Inferior parietal cortex (tissue), 1 donor: ENCODE measurements at regions not wholly inside any gene's neighbourhood (a gene's known extent, or its start where the extent isn't known, plus 50 kb on each side); places are given as distances from the start of the nearest gene placed in this dataset.

Source experiments
- DNase-seq: peaks from one replicate; pipeline ENCODE4 v3.0.0-alpha.2; 2016; ENCODE audit errors: extremely low spot score

DNA sequence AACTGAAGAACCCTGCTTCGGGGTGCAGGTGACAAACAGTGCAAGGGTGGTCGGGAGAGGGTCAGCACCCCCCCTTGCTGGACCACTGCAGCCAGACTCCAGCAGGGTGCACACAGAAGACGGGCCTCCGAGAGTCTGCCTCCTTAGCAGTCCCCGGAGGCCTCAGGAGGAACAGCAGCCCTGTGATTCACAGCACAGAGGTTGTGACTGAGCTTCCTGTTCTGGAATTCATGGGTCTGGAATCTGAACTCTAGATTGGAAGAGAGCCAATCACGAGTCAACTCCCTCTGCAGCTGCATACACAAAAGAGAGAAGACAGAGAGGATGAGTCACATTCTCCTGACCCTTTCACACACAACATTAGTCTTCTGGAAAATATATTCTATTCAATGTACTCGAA, 249.0 kb upstream of the OPRM1 start:
- no peak for DNase-seq

DNA sequence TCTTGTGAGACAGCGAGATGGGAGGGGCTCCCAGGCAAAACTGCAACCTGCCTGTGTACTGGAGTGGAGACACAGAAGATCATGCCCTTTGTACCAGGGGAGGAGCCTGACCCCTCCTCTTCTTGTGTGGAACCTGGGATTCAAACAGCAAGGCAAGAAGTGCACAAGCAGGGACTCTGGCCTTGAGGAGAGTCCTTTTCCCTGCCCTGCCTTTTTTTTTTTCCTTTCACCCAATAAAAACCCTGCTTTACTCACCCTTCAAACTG, 251.8 kb upstream of the OPRM1 start:
- DNase-seq: no peak

DNA sequence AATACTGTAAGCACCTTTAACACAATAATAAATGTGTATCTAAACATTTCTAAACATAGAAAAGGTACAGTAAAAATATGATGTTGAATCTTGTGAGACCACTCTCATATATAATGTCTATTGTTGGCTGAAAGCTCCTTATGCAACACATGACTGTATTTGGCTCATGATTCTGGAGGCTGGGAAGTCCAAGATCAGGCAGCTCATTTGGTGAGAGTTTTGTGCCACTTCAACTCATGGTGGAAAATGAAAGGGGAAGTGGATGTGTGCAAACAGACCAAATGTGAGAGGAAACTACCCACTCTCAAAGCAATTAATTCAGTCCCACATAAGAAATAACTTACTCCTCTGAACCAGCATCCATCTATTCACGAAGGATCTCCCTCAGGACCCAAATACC, 257.7 kb upstream of the OPRM1 start:
- DNase-seq: no peak

DNA sequence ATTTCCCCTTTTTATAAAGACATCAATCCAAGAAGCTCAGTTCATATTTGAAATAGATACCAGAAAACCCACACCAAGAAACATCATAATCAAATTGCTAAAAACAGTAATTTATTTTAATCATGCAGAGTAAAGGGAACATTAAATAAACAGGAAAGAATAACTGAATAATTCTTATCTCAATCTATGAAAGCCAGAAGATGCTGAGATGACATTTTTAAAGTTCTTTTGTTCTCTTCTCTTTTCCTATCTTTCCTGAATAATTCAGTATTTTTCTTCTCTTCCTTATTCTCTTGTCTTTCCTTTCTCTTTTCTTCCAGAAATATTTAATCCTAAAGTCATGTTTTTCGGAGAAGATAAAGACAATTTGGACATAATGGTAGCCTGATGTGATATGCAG, 259.0 kb upstream of the OPRM1 start:
- DNase-seq: no peak

DNA sequence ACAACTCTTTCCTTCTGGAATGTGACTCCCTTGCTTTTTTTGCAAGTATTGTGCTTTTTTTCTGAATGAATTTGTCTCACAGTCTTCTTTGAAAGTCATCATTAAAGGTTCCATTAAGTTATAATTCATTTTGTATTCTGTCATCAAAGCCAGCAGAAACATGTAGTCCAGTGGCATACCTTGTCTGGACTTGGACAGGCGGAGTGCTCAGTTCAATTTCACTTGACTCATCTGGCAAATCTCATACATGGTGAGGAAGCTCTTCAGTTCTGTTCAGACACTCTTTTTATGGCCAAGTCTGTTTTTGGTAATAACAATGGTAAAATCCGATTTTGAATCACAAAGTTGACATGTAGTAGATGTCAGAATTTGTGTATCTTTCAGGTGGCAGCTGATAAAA, 260.8 kb upstream of the OPRM1 start:
- no peak for DNase-seq

DNA sequence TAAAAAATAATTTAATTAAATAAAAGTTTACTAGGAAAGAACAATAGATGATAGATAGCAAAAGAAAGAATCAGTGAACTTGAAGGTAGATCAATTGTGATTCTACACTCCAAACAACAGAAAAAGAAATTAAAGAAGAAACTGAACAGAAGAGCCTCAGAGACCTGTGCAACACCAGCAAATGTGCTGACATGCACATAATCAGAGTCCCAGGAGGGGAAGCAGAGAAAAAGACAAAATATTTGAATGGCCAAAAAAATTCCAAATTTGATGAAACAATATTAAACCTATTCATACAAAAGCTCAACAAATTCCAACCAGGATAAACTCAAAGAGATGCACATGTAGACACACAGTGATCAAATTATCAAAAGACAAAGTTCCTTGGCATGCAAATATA, 267.5 kb upstream of the OPRM1 start:
- no peak for DNase-seq

DNA sequence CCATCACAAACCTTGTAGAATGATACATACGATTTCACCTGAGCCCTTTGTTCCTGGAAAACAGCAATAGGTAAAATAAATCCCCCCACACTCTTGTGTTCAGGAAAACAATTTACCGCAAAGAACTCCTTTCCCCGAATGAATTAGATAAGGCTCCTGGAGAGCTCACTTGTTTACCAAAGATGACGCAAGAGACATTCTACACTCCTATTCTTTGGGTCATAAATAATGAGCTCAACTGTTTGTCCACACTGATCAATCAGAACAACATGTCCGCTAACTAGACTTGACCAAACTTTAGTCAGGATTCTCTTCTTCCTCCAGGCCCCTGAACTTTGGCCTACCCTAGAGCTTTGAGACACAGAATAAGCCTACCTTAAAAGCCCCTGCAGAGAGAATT, 271.9 kb upstream of the OPRM1 start:
- no peak for DNase-seq

DNA sequence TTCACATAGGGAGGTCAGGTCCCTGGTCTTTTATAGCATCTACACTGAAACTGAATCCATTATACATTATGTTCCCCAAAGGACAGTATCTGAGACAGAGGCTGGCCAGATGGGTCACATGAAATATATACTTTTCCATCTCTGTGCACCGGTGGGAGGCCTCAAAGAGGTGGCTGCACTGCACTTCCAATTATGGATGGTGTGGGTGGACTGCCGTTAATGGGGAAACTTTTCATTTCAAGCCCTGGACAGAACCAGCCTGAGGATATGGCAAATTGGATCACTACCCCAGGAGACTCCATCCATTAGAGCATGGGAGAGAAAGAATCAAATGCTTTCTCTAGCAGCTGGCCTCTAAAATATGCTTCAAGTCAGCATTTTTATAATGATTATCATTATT, 280.5 kb upstream of the OPRM1 start:
- no peak for DNase-seq

DNA sequence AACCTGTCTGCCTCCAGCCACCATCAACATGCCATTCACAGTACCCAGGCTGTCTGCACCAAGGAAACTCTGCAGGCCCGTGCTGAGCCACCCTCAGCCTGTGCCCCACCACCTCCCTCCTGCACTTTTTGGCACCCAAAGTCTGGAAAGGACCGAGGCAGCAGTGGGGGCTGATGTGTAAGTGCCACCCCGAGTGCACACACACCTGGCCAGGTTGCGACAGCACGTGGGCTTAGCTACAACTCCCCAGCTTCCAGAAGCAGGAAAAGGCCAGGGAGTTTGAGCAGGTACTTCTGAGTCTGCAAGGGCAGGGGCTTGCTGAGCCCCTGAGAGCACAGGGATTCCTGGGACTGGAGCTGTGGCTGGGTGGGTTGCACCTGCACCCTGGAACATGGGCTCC, 303.3 kb upstream of the OPRM1 start:
- no peak for DNase-seq

DNA sequence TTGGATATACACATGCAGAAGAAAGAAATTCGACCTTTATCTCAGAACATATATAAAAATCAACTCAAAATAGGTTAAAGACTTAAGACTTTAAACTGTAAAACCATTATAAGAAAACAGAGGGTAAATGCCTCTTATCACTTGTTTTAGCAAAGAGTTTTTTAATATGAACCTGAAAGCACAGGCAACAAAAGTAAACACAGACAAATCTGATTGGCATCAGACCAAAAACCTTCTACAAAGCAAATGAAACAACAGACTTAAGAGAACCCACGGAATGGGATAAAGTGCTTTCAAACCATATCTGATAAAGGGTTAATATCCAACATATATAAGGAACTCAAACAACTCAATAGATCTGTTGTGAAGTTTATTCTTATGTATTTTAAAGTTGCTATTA, 309.9 kb upstream of the OPRM1 start:
- DNase-seq: no peak

DNA sequence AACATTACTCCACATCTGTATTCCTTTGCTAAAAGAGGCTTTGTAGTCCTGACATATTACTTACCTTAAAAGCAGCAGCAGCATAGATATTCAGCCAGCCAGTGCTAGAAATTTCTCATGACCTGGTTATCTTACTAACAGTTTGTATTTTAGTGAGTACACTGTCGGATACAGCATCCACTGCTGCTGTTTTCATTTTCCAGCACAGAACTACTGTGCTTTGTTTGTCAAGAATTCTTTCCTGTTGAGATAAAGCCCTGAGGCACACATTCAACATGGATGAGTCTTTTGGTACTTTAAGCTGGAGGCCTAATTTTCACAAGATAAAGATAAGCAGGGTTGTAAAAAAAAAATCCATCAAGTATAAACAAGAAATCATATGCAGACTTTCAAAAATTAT, 311.2 kb upstream of the OPRM1 start:
- no peak for DNase-seq

DNA sequence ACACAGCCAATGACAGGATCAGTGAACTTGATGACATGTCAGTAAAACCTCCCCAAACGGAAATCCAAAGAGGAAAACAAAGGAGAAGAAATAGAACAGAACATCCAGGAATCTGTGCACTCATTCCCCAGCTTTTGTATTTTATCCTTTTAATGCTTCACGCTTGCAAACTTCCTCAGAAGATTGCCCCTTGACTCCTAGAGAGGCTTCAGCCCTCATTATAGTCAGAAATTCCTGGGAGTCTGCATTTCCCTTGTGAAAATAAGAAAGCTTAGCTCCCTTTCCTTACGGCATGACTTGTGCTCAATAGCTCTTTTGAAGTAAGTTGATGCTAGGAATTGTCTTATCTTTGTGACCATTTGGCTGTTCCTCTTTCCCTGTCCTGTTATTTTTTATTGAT, 313.6 kb upstream of the OPRM1 start:
- no peak for DNase-seq

DNA sequence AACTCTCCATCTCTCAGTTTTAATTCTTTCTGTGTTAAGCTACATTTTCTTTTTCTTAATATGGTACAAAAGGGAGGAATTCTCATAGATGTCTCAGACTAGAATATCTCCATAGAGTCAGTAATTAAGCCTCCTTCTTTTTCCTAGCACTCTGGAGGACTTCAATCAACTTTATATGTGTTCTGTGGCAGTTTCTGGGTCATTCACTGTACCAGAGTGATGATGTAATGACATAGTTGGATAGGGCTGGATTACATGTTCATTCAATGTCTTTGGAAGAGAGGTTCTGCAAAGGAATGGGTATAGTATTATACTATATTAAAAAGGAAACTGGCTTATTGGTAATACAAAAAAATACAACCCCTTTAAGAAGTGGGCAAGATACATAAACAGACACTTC, 318.3 kb upstream of the OPRM1 start:
- no peak for DNase-seq

DNA sequence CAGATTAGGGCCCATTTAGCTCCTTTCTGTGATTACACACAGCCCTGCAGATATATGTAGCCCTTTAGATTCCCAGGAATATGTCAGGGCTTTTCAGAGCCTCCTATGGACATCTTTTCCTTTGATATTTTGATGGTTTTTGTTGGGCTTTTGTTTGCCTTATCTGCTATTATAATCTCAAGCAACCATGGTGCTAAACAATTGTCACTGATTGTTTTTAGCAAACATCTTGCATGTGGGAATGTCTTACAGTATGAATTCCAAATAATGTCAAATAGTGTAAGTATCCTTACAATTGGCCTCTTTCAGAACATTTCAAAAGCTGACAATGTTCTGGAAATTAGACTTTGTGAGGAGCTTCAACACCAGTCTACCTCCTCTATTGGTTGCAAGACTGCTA, 333.6 kb upstream of the OPRM1 start:
- no peak for DNase-seq

DNA sequence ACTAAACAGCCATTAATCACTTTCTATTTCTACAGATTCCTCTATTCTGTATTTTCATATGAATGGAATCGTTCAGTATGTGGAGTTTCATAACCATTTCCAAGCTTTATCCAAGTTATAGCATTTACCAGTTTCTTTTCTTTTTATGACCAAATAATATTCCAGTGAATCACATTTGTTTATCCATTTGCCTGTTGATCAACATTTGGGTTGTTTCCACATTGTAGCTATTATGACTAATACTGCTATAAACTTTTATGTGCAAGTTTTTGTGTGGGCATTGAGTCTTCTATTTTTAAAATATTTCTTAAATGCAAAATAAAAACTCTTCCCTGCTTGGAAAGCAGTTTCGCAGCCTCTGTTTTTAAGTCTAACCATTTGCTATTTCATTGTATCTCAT, 336.4 kb upstream of the OPRM1 start:
- DNase-seq: no peak

DNA sequence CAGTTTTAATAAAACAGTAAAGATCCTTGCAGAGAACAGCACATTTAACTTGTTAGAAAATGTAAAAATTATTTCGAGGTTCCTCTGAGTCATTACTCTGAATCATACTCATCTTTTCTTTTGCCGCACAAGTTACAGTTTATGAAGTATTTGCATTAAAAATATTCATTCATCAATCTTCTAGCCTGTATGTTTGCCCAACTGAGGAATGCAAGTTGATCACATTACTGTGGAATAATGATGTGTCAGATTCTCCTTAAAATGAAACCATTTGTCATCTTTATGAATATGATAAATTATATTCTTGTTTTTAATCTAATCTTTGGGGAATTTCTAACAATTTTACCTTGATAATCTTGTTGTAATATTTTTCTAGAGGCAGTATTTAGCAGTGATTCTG, 340.4 kb upstream of the OPRM1 start:
- no peak for DNase-seq

DNA sequence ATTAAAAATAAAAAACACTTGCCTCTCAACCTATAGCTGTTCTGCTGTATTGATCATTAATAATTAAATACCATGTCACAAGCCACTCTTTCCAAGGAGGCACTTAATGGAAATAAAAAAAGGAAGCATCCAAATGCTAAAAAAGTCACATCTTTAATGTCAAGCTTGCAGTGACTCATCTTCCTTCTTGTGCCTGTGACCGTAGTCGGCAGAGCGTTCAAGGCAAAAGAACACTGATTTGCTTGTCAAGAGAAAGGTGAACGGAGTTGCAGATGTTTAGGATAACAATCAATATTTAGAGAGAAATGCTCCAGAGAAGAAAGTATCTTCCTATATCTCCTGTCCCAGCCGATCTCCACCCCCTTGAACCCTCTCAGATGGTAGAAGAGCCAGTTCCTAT, 341.0 kb upstream of the OPRM1 start:
- DNase-seq: no peak

DNA sequence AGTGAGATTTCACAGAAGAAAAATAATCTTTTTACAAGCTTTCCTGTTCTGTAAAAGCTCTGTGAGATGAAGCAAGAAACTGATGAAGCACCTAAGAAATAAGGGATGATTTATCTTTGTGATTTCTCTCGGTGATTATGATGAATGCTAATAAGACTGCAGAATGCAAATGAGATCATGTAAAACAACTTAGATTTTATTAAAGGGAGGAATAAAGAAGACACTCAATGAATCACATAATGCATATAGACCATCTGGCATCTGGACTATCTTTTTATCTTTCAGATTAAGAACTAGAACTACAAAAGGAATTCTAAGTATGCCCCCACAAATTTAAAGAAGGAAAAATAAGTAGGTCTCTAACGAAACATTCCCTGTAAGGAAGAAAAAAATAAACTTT, 361.5 kb upstream of the OPRM1 start:
- DNase-seq: no peak

DNA sequence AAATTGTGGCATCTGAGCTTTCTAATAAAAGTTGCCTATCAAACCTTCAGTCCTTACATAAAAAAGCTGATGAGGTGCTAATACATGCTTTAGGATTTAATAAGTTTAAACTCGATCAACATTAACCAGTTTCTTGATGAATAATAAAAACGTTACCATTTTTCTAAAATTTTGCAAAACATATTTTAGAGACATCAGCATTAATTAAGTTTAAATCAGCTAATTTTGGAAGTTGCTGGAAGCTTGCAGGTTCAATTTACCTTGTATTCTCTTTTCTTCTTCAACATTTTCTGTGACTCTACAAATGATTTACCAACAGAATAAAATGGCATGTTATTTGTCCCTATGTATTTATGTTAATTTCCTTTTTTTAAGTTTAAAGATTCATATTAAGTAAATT, 365.3 kb upstream of the OPRM1 start:
- no peak for DNase-seq

DNA sequence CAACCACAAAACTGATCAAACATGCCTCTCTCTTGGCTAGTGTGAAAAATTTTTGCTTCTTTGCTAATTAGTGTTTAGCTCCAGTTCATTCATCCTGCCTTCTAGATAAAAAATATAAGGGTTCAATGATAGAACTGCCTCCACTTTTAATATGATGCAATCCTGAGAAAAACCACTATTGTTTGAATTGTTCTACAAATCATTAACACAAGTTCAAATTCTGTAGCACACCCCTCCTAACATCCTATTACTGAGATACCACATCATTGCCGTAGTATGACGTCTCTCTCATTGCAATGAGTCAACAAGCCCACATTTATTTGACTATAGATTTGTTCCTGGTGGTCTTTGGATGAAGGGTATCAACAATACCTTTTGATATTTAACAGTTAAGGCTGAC, 365.8 kb upstream of the OPRM1 start:
- no peak for DNase-seq

DNA sequence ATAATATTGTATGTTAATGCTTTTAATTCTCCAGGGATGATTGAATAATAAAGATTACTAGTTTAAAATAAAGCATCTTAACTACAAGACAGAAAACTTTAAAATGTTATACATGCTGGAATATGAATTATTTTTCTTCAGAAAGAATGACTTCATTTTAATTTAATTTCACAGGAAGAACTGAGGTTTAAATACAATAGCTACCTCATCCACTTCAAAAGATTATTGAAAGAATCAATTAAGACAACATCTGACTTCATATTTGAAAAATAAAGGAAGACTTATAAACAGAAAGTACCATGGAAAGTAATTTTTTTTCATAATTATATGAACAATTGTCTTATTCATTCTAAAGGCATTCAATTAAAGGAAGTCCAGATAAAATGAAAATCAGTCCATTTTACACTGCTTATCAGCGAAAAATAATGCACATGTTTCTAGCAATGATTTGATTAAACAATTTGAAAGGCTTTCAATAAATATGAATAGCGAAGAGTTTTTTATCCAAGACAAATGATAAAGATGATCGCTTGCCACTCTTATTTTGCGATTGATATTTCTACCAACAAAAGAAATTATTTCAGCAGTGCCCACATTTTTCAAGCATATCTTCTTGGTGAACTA, 368.5 kb upstream of the OPRM1 start:
- DNase-seq: no peak

DNA sequence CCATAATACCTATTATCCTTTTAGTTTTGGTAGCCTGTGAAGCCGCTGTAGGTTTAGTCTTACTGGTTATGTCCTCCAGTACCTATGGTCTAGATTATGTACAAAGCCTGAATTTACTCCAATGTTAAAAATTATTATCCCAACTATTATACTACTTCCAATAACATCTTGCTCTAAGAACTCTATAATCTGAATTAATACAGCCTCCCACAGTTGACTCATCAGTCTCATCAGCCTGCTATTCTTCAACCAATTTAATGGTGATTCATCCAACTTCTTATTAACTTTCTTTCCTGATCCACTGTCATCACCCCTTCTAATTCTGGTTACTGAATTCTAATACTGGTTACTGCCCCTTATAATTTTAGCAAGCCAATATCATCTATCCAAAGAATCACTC, 370.3 kb upstream of the OPRM1 start:
- DNase-seq: no peak

DNA sequence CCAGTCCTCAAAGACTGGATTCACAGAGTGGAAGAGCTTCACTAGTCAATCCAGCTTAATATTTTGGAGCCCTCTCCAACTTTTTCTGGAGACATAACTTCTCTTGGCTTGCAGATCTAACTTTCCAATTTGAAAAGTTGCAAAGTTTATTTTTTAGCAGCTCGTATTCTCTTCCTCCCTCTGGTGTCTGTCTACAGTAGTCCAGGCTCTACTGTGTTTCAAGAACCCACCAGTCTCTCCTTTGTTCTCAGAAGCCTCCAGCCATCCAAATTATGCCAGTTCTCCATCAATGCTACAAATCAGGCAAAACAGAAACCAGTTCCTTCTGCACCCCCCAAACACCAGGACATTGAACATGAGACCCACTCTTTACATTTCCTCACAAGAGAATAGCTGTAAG, 376.1 kb upstream of the OPRM1 start:
- no peak for DNase-seq

DNA sequence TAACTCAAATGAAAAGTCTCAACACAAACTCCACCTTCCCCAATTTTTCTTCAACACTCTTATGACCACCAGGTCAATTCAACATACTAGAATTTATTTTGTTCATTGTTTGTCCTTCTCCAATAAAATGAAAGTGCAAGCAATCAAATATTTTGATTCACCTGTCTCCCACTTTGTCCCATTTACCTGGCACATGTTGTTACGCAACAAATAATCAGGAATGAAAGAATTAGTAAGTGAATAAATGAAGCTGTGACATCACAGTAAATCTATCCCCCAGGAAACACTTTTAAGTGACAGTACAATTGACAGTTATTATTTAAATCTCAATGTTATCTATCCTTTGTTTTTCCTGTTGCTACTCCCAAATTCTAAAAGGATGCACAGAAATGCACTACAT, 393.7 kb upstream of the OPRM1 start:
- no peak for DNase-seq

DNA sequence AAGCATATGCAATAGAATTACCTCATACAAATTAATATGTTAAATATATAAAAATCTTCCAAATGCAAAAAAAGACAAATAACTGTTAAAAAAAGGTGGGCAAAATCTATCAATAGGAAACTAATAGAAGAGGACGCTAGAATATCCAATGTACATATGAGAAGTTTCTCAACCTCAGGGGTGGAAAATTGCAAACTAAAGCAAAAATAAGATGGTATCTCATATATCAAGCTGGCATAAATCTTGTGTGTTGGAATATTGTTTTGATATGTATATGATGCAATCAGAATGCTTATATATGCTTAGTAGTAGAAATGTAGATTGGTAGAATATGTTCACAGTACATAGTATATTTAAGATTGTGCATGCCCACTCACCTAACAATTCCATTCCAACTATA, 395.0 kb upstream of the OPRM1 start:
- no peak for DNase-seq
